CD4-positive, alpha-beta T cell treated with Interferon alpha-2 for 1 hour (primary cell): ENCODE measurements at regions not wholly inside any gene's neighbourhood (a gene's known extent, or its start where the extent isn't known, plus 50 kb on each side); places are given as distances from the start of the nearest gene placed in this dataset.

Source experiments
- DNase-seq, 2 donors: peaks; one replicate each; pipeline ENCODE4 v3.0.0-alpha.2; 2020 to 2022

DNA sequence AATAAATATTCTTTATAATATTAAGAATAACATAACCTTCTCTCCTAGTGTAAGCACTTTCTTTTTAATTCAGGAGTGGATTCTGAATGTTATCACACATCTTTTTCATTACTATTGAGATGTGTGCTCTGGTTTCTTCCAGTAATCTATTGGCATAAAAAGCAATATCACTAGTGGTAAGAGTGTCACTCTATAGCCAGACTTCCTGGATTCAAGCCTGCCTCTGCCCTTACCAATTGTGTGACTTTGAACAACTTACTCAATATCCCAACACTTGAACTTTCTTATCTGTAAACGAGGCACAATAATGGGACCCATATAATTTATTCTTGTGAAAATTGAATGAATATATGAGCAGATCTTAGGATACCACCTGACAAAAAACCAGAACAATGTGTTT, 71.0 kb downstream of the SEM1 start:
- no peak for DNase-seq

DNA sequence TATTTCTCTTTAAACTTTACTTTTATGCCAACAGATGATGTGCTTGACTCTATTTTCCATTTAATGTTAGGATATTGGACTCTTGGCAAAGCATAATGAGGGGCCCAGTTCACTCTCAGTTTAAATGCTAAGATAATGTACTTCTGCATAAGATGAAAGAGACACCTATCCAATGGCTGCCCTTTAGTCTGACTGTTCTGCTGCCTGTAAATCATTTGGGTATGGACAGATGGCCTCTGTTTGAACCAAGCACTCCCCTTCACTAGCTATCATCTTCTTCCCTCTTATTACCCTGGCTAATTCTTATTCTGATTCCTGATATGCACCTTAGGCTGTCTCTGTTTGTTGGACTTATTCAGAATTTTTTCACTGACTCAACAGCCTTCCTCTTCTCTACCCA, 72.1 kb downstream of the SEM1 start:
- no peak for DNase-seq

DNA sequence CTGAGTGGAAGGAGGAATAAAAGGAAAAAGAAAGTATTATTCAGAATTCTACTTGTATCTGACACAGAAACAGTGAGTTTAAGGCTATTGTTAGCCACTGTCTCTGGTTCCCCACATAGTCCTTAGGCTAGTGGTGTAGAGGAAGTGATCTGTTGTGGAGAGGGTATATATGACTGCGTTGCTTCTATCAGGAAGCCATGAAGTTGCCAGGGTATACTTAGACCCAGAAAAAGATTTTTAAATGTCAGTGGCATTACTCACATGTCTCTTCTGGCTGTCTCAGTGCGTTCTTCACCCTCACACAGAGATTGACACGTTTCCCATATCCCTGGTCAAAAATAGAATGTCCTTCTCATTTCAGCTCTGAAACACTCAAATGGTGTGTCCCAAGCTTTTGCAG, 72.7 kb downstream of the SEM1 start:
- no peak for DNase-seq

DNA sequence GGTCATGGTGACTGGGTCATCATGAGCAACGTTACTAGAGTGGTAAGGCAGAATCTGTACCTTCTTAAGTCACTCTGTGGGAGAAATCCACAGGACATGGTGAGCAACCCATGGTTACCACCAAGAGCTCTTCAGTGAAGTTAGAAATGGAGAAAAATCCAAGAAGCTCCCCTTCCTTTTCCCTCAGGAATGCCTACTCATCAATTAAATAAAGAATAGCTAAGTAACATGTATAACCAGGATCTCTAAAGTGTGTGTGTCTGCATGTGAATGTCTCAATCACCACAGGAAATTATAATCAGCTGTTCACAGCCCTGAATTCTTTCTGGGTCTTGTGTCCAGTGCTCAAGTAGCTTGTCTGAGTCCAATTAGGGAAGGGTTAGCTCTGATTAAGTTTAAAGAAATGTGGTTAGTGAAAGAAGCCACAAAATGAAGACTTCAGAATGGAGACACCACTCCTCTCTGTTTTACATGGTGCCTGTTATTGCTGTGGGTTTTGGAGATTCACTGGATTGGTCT, 73.2 kb downstream of the SEM1 start:
- DNase-seq = no peak

DNA sequence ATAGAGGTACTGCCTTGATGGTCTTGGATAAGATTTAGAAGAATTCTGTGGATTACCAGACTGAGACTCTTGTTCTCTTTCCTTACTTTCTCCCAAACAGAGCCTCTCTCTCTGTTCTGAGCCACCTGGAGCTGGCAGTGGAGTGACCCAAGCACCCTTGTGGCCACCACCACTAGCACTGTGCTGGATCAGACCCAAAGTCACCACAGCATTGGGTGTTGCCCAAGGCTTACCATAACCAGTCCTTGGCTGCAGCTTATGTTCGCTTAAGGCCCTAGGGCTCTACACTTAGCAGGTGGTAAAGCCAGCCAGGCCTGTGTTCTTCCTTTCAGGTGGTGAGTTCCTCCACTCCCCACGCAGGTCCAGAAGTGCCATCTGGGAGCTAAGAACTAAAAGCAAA, 79.8 kb downstream of the SEM1 start:
- DNase-seq = no peak

DNA sequence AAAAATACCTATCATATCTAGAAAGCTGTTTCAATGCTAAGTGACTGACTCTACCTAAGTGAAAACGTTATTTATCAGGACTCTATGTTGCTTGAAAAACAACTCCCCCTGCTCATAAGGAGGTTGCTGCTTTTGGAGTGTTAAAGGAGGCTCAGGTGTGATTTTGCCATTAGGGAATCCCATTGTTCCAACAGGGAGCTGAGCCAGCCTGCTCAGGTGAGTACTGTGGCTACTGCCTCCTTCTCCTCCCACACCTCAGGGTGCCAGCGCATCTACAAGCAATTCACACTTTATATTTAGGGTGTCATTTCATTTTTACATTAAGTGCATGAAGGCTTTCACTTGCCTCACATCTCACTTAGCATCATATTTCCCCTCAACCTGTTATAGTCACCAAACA, 84.7 kb downstream of the SEM1 start:
- DNase-seq = no peak

DNA sequence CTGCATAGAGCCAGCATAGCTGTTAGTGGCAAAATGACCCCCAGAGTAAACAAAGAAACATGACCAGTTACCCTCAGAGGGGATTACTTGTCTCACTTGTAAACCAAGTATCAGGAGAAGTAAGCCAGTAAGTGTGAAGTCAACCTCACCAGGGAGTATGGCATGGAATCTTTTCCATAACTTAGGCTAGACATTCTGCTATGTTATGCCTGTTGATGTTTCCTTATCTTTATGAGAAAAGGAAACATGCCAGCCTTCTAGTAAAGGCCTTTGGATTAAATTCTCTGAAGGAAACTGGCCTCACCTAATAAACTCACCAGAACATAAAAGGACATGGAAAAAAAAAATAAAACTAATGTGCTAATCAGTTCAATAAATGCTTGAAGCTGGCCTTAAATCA, 87.7 kb downstream of the SEM1 start:
- DNase-seq = no peak

DNA sequence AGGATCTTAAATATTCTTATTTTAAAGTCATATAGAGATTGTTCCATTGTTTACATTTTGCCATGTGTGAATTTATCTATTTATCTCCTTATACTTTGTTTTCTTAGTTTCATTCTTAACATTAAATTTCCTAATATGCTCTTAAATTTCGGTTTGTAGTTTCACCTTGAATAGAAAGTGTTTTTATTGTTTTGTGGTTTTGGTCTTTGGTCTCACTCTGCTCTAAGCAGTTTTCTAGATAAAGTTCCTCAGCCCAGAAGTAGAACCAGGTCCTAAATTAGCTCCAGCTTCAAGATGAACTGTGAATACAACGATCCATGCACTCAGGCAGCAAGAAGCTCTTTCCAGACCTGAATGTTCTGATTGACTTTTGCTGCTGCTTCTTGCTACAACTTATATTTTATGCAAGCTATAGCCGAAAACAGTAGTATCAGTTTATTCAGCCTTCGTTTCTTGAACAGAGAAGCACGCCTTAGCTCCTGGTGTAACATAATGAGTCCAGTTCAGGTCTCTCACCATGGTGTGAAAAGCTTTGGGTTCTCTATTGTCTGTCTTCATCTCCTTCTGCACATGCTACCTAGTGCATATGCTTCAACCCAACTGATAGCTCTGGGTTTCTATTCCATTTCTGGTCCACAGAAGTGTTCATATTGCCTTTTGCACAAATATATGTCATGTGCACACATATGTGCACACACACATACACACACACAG, 95.3 kb downstream of the SEM1 start:
- no peak for DNase-seq

DNA sequence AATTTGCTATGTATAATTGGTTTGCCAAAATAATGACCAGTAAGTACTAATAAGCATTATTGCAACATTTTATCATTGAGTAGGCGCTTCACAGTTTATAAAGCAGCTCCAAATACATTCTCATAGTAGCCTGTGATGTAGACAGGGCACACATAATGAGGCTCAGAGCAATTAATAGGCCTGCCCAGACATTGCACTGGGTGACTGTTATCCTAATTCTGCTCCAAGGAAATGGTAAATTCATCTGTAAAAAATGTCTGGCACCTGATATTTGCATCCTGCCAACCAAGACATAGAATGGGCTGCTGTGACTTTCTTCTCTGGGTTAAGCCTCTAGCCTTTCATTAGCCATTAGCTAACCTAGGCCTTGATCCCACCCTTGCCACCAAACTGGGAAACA, 97.6 kb downstream of the SEM1 start:
- no peak for DNase-seq

DNA sequence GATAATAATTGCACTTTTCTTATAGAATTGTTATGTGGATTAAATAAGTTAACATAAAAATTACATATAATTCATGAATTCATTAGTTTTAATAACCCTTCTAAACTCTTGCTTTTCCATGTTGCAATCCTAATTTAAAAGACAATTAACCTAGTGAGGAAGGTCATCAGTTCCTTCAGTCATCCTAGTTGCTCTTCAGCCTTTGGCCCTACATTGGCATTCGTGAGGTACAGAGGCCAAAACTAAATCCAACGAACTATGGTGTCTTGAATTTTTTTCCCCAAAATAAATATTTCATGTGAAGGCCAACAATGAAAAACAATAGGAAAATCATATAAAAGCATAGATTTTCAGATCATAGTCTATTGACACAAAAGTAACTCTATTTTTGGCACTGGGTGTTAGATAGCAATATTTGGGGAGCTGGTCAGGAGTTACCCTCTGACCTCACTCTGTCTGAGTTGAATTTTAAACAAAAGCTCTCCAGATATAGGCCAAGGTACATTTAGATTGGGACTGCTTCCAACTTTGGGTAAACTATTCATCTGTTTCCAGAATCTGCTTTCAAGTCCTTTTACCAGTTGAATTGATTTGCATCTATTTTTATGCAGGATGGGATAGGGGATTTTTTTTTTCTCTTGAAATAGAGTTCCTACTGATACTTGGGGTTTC, 104.5 kb downstream of the SEM1 start:
- DNase-seq = no peak

DNA sequence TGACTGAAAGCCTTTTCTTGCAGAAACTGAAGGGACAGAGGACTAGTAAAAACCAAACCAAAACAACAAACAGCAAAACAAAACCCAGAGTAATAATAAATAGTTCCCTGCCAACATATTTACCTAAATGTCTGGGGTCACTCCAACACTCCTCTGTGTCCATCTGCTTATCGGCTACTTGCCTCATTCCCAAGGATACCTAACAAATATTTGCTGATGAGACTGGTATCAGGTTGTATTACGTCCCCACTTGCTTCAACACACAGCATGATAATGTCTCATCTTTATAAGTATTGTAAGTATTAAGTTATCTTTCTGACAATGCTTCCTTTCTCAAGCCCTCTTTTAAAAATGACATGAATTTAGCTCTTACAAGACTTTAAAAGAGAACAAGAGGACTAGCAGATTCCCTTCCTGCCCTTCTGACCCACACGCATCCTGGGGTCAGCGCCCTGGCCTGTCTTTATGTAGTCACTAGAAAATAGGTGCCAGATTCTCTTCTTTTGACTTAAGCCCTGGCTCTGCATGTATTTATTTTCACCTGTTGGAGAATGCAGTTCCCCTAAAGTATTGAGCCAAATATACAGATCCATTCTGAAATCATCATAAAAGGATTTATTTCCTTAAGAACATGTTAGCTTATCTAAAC, 110.2 kb downstream of the SEM1 start:
- no peak for DNase-seq

DNA sequence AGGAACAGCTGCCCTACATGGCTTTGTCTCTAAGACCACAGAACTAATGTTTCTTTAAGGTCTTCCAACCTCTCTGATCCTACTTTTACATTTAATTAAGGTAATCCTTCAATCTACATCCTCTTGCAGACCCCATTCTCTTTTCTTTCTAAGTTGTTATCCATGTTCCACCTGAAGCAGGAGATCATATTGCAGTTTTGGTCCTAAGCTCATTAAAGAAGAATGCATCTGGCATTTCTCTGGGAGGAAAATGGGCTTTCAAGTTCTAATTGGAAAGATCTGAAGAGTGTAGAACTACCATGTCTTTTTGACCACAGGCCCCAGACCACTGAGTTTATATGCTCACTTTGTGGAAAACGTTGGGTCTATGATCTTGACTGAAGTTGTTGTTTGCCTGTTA, 111.2 kb downstream of the SEM1 start:
- DNase-seq = no peak

DNA sequence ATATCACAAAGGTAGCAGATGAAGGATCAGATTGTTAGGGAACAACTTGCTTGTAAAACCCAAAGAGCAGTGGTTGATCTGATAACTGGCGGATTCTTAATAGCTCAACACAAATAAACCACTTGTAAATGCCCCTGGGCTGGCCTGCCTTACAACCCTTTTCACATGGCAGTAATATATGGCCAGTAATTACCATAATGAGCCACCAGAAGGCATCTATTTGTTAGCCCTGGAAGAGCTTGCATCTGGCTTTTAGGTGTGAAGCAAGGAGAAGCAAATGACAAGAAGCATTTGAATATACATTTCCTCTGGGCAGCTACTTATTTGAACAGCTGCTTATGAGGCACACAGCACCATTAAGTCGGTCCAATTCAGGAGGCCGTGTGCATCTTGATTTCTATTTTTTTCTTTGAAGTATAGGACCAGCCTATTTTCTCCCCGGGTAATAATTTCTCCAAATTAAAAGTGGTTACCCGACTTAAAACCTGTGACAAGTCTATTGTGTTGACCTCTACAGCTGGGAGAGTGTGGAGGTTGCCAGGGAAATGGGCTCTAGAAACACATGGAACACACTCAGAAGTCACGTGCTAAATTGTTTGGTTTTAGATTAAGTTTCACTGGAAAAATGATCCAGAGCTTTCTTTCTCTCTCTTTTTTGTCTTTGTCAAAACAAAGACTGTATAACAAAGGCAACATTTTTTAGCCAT, 113.4 kb downstream of the SEM1 start:
- DNase-seq = no peak

DNA sequence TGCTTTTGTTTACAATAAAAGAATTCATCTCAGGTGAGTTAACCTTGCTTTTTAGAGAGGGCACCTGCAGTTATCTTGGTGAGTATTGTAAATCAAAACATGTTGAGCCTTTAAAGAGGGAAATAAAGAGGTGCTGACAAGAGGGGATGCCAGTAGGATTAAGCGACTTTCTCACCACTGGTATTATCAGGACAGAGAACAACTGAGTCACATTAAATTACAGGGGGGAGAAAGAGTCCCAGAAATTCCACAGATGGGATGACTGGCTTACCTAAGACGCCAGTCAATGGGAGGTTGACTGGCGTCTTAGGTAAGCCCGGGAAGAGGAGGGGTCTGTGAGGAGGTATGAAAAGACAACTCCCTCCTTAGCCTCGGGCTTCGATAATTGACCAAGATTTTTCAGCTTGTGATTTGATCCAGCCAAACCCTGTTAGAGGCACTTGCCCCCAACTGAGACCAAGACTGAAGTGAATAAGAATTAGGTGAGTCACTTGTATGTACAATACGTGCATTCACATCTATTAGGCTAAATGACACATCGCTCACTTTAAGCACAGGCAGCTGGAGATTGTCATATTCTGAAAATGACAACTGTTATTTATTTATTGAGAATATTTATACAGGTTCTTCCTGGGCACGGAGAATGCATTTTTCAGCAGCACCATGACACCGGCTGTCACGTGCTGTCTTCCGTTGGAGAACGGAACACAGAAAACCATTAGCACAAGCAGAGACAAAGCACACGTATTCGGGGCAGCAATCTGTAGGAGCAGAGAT, 117.6 kb downstream of the SEM1 start:
- DNase-seq = no peak

DNA sequence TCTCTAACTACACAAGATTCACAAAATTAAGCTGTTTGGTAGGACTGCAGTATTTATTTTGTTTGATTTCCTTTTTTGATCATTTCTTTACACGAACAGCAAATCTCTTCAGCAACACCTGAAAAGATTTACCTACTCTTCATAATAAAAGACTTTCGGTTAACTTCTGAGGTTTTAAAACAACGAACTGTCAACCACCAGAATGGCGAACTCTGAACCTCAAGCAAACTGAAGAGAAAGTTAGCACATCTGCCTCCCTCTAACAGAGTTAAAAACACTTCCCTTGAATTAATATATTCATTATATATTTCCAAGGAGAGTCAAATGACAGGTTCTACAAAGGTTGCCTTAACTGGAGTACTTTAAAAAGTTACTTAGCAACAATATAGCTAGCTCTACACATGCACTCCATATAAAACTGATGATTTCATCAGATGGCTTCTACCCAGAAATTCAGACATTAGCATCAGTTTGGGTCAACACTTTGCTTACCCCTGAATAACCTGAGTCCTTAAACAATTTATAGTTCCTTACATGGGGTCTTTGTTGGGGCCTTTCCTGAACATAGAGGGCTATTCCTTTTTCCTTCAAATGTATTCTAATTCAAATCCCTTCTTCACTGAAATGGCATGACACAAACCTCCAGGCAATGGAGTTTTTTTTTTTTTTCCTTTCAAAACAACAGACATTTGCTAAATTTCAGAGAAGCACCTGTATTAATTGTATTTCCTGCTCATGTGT, 118.3 kb downstream of the SEM1 start:
- DNase-seq = no peak

DNA sequence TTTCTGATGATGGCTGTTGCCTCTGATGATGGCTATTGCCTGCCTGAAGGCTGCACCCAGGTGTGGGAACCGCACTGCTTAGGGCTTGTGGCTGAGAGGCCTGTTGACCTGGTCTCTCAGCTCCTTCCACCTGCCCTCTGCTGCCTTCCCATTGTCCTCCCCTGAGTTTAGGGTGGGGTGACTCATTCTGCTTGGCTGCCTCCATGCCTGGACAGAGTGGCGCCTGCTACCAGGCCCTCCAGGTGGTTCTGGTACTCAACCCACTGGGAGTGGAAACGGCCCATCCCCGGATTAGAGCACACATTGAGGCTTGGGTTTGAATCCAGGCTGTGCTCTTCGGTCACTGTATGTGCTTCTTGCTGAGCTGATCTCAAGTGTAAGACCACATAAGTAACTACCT, 120.6 kb downstream of the SEM1 start:
- DNase-seq = no peak

DNA sequence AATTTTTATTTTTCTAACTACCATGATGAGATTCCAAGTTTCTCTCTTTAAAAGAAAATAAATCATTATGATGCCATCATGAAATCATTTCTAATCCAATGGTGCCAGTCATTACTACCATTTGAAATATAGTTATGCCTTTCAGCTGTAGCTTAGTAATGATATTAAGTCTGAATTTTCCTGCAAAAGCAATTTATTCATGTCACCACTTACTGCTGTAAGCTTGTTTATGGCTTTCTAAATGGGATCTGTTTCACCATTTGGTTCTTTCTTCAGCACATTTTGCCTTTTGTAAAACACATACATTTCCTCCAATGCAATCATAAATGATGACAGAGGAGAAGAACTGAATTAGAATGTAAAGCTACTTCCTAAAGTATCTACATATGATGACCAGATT, 130.5 kb downstream of the SEM1 start:
- no peak for DNase-seq

DNA sequence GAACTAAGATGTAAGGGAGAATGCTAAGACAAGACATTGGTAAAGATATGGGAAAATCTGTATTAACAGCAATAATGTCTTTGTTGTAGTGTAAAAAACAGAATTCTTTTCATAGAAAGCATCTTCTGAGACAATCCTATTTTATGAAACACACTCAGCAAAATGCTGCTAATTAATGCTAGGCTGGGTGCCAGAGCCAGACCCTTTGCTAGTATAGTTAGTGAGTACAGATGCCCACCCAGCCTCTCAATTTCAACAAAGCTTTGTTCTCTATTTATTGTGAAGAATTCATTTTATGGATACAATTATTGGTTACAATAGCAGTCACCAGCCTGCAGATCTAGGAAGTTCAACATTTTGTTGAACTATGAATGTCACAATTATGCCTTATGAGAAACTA, 131.0 kb downstream of the SEM1 start:
- no peak for DNase-seq

DNA sequence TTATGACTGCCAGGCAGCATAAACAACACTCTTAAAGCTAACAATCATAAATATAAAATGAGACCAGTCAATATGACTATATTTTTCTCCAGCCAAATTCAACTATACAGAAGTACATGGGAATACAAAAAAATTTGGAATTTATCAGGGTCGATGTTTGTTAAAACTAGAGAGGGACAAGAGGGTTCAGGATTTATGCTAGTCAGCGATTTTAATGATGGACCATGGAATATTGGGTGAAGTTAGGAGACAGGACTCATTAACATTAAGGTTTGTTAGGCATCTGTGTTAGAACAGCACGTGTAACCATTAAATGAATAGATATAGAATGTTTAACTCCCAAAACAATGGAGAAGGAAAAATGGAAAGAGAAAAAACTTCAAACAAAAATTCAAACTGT, 146.2 kb downstream of the SEM1 start:
- DNase-seq = no peak

DNA sequence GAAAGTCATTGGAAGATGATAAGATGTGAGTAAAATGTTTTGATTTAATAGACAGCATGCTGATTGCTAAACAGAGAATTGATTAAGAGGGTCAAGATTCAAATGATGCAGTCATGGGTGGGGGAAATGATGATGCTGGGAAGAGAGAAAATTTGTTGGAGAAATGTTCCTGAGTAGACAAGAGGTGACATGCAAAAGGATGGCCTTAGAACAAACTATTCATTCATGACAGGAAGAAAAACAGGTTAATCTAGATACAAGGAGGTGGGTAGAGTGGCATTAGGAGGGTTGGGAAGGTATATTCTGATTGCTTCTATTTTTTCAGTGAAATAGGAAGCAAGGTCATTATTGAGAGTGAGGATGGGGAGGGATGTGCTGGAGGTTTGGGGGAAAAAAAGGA, 146.7 kb downstream of the SEM1 start:
- DNase-seq = no peak

DNA sequence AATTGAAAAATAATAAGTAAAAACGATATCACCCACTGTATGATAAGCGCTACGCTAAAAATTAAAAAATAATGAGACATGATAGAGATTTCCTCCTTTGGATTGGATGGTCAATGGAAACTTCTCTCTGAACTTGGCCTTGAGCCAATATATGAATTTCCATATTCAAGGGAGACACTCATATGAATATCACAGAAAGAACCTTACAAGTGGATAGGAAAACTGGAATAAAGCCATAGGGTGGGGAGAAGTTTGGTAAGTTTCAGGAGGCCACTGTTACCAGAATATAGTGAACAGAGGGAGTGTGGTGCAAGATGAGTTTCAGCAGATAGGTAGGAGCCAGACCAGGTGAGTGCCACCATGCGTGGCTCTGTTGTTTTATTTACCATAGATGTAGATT, 147.2 kb downstream of the SEM1 start:
- DNase-seq = no peak

DNA sequence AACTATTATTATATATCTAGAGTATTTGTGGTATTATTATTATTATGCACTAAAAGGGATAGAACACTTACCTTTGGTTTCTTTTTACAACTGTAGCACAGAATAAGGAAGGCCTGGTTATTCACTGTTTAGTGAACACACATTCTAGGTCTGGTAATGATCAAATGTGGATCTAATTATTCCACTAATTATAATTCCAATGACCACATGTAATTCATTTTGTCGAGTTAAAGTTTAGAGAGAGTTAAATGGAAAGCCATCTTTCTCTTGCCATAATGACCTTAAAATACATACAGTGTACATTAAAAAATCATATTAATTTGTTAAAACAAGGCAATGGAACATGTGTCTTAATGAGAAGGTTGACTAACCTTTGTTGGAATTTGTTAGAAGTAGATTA, 147.8 kb downstream of the SEM1 start:
- no peak for DNase-seq
